DOHH2 (cell line): ENCODE measurements at regions not wholly inside any gene's neighbourhood (a gene's known extent, or its start where the extent isn't known, plus 50 kb on each side); places are given as distances from the start of the nearest gene placed in this dataset.

Experiments
- EZH2phosphoT487 ChIP-seq: fragments of 200-600 bp; sonication (generic); IDR thresholded peaks from 2 replicates; pipeline ENCODE4 v1.6.1; 2017; ENCODE audit warnings: borderline replicate concordance, mild to moderate bottlenecking, antibody characterized with exemption, low read length, moderate library complexity, mixed read lengths
- TF ChIP-seq, protein P1 (sequence below): fragments of 200-600 bp; sonication (generic); IDR thresholded peaks from one replicate; pipeline ENCODE4 v1.5.1; 2014; ENCODE audit warnings: antibody characterized with exemption, mild to moderate bottlenecking, low read depth, low read length; ENCODE audit not compliant: poor library complexity, severe bottlenecking

DNA sequence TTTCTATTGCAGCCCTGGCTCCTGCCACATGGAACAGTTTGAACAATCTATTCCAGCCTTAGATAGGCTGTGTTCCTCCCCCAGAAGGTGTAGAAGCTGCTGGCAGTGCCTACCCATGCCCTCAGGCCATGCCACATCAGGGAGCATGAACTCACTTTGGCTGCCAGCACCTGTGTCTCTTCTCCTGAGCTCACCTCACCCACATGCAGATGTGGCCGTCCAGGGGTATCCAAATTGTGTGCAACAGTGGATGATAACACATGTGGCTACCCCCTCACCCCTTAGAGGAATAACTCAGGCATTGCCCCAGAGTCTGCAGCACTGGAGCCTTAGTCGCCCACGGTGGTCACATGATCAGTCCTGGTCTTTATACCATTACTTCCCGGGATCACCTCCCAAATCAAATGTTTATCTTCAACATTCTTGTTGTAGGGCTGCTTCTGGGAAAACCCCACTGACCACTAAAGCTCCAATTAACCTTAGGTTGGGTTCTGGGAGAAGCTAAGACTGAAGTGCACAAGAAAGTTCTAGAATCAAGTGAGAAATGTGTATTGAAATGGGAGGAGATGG lies 110.4 kb downstream of the BANF2 start:
- TF ChIP-seq, protein P1, sequence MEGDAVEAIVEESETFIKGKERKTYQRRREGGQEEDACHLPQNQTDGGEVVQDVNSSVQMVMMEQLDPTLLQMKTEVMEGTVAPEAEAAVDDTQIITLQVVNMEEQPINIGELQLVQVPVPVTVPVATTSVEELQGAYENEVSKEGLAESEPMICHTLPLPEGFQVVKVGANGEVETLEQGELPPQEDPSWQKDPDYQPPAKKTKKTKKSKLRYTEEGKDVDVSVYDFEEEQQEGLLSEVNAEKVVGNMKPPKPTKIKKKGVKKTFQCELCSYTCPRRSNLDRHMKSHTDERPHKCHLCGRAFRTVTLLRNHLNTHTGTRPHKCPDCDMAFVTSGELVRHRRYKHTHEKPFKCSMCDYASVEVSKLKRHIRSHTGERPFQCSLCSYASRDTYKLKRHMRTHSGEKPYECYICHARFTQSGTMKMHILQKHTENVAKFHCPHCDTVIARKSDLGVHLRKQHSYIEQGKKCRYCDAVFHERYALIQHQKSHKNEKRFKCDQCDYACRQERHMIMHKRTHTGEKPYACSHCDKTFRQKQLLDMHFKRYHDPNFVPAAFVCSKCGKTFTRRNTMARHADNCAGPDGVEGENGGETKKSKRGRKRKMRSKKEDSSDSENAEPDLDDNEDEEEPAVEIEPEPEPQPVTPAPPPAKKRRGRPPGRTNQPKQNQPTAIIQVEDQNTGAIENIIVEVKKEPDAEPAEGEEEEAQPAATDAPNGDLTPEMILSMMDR = no peak
- TF ChIP-seq EZH2phosphoT487 = no peak
